PFSK-1 (cell line): ENCODE measurements at regions not wholly inside any gene's neighbourhood (a gene's known extent, or its start where the extent isn't known, plus 50 kb on each side); places are given as distances from the start of the nearest gene placed in this dataset.

Experiments
- POLR2AphosphoS5 ChIP-seq: IDR thresholded peaks from 2 replicates; pipeline ENCODE4 v1.6.1; 2012; ENCODE audit warnings: low read depth, mild to moderate bottlenecking, control low read depth, low read length, moderate library complexity
- REST ChIP-seq, 2 experiments: IDR thresholded peaks; 2 replicates each; pipeline versions ENCODE4 v1.6.1 to v1.8.0; 2011 to 2012; ENCODE audit warnings: low read depth in 2 of 2, low read length in 2 of 2, control low read depth in 1 of 2, inconsistent platforms in 1 of 2, mild to moderate bottlenecking in 1 of 2, moderate library complexity in 1 of 2; ENCODE audit not compliant: insufficient read depth in 1 of 2
- TAF1 ChIP-seq: IDR thresholded peaks from 2 replicates; pipeline ENCODE4 v1.6.1; 2012; ENCODE audit warnings: low read length, control low read depth, borderline replicate concordance; ENCODE audit not compliant: insufficient read depth

GRCh38 chr12:60107992-60108391 is 512.2 kb downstream of the SLC16A7 start:
- TF ChIP-seq POLR2AphosphoS5 (no peak), TAF1 (no peak), REST (IDR thresholded peaks at IDR 0.05; ENCODE audit: insufficient read depth in 1 of 2, low read depth in 2 of 2, low read length in 2 of 2) (no peak)
